ENCODE measurements at regions not wholly inside any gene's neighbourhood (a gene's known extent, or its start where the extent isn't known, plus 50 kb on each side); places are given as distances from the start of the nearest gene placed in this dataset.

GRCh38 chr20:6654513-6655252, 112.8 kb upstream of the BMP2 start (continued):
- TF ChIP-seq NRF1 (IDR thresholded peaks at IDR 0.05; ENCODE audit: low read depth, low read length) (no peak), CTCF (IDR thresholded peaks at IDR 0.05; ENCODE audit: control extremely low read depth in 1 of 3, insufficient read depth in 1 of 3, low read depth in 1 of 3, low read length in 3 of 3) (no peak)
